D721Med (cell line): ENCODE measurements at regions not wholly inside any gene's neighbourhood (a gene's known extent, or its start where the extent isn't known, plus 50 kb on each side); places are given as distances from the start of the nearest gene placed in this dataset.

Experiments
- DNase-seq: peaks from one replicate; pipeline ENCODE4 v3.0.0; 2011; ENCODE audit warnings: low spot score; ENCODE audit not compliant: insufficient read length
- FAIRE-seq: peaks from 2 replicates; lab custom pipeline; 2011; peaks lifted over from hg19 to GRCh38; lab: Jason Lieb, UNC
- CTCF ChIP-seq: IDR thresholded peaks from 2 replicates; pipeline ENCODE4 v1.5.1; 2012; ENCODE audit warnings: mild to moderate bottlenecking, control low read depth; ENCODE audit not compliant: insufficient read depth; ENCODE audit errors: missing control alignments

DNA sequence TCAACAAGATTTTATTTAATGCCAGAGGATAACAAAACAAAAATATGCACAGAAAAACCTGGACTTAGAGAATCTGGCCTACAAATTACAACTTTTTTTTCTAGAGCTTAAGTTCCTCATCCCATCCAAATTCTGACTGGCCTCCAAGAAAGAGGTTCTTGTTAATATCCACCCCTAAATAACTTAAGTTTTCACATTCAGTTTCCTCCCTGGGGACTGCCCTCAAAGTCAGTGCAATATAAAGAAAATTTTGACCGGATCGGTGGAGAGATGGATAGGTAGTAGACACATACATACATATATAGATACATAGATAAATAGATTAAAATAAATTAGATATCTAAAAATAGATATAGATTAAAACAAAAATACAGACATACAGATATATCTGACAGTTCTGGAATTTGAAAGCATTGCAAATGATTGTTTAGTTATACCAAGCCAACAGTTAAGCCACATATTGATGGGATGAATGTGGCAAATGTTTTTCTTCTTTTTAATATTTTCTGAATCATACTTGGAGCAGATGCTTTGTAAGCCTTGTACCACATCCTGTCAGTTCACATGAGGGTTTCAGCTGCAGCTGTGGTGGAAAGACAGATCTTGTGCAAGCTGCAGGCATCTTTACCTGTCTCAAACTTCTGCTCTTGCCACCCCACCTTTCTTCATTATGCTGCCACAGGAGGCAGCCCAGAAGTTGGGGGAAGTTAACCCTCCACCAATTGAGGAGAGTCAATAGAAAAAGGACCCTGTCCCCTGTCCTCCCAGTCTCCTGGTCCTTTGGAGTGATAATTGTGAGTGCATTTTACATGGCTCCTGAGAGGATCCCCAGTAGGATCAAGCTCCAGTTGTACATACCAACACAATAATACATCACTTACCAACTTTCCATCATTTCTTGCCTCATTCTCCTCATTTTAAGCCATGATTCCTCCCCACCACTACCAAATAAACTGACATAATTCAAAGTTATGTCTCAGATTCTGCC lies 58.5 kb upstream of the PRDM8 start:
- TF ChIP-seq CTCF: no peak
- FAIRE-seq (no peak), DNase-seq (no peak)

DNA sequence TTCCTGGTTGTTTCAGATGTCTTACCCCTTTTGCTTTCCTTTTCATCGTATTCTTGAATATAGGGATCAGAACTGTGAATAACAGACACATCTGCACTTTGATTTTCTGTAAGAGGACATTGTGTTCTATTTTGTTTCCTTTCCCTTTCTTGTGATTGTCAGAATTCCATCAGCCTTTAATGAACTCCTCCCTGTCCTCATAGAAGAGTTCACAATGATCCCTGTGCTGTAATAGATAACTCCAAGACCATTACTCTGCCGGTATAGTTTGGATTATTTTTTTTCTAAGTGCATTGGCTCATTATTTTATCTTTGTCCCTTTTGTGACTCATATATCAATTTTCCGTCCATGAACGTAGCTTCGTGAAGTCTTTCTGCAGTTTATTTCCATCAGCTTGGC lies 59.7 kb upstream of the PRDM8 start:
- DNase-seq: no peak
- no peak for TF ChIP-seq CTCF
- FAIRE-seq: no peak

DNA sequence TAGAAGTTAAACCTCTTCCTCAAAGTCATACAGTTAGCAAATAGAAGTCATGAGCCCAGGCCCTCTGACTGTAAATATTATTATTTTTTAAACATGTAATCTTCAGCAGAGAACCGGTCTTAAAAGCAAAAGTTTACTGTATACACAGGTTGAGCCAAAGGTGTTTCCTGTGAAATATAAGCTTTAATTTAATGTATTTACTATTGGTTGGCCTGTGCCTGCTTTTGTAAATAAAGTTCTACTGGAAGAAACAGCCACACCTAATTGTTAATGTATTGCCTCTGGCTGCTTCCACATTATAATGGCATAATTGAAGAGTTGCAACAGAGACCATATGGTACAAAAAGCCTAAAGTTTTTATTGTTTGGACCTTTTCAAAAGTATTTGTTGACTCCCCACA lies 61.0 kb upstream of the PRDM8 start:
- no peak for TF ChIP-seq CTCF
- no peak for FAIRE-seq
- DNase-seq: no peak

DNA sequence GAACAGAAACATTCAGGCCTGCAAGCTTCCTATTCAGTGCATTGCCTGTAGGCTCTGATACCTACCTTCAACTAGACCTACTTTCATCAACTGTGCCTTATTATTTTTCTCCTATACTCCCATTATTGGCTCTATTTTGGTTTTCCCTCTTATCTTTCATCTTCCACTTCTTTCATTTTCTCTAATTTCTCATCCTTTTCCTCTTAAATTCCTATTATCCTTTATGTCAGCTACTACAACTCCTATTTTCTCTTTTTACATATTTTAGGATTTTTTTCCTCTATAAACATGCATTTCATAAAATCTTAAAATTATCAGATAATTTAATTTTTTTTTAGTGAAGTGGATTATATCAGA lies 61.6 kb upstream of the PRDM8 start:
- FAIRE-seq (no peak), DNase-seq (no peak)

GRCh38 chr4:80134936-80135701 lies 62.1 kb upstream of the ANTXR2 start:
- no peak for FAIRE-seq
- TF ChIP-seq CTCF: no peak
- no peak for DNase-seq

More for the DNA sequence above, 61.6 kb upstream of the PRDM8 start:
- no peak for TF ChIP-seq CTCF

DNA sequence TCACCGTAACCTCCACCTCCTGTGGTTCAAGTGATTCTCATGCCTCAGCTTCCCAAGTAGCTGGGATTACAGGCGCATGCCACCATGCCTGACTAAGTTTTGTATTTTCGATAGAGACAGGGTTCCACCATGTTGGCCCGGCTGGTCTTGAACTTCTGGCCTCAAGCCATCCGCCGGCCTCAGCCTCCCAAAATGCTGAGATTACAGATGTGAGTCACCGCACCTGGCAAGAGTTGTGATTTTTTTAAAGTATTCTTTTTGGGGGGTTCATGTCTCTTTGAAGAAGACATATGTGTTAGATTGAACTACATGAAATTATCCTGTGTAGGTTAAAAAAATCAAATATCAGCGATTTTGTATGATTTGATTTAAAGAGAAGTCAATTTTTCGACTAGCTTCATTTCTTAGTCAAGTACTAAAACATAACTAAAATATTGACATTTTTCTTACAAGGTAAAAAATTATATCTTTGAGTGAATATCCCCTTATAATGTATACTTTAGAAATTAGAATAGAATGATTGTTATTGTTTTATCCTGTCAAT lies 60.3 kb upstream of the ANTXR2 start:
- no peak for TF ChIP-seq CTCF
- no peak for DNase-seq
- no peak for FAIRE-seq
